GM19023 (cell line): ENCODE measurements at regions not wholly inside any gene's neighbourhood (a gene's known extent, or its start where the extent isn't known, plus 50 kb on each side); places are given as distances from the start of the nearest gene placed in this dataset.
"Not testable (repeated sequence)": the region's sequence is repeated elsewhere in the genome, so short reads cannot be mapped to it uniquely, and the experiment has no call there.

Source experiments
- ATAC-seq: cut with Tn5 transposase; IDR thresholded peaks from one replicate; pipeline ENCODE4 v1.9.1; 2021; ENCODE audit warnings: mild to moderate bottlenecking, moderate library complexity; ENCODE audit not compliant: unreplicated experiment

GRCh38 chr17:45554479-45554878 lies 64.0 kb upstream of the PLEKHM1 start:
- ATAC-seq = not testable (repeated sequence)

GRCh38 chr17:45558821-45559220 lies 68.3 kb upstream of the PLEKHM1 start:
- ATAC-seq = not testable (repeated sequence)

GRCh38 chr17:45562868-45563267 lies 72.3 kb upstream of the PLEKHM1 start:
- not testable (repeated sequence) for ATAC-seq

- ATAC-seq = not testable (repeated sequence)
Measured at GRCh38 chr17:45563283-45563682, 72.8 kb upstream of the PLEKHM1 start.

- ATAC-seq = not testable (repeated sequence)
Measured at GRCh38 chr17:45568275-45568674, 77.8 kb upstream of the PLEKHM1 start.

GRCh38 chr17:45573326-45573725 lies 82.8 kb upstream of the PLEKHM1 start:
- not testable (repeated sequence) for ATAC-seq

- ATAC-seq = no peak
Measured at GRCh38 chr17:45573924-45574770, 83.6 kb upstream of the PLEKHM1 start.

- no peak for ATAC-seq
Measured at GRCh38 chr17:45575126-45575885, 84.8 kb upstream of the PLEKHM1 start.

GRCh38 chr17:45576527-45577307 lies 86.2 kb upstream of the PLEKHM1 start:
- not testable (repeated sequence) for ATAC-seq

- ATAC-seq = no peak
Measured at GRCh38 chr17:45577571-45578279, 87.2 kb upstream of the PLEKHM1 start.

- no peak for ATAC-seq
Measured at GRCh38 chr17:45578516-45579455, 88.3 kb upstream of the PLEKHM1 start.

- no peak for ATAC-seq
Measured at GRCh38 chr17:45579529-45580495, 89.3 kb upstream of the PLEKHM1 start.

- ATAC-seq = no peak
Measured at GRCh38 chr17:45580924-45581323, 90.4 kb upstream of the PLEKHM1 start.

GRCh38 chr17:45581860-45582259 lies 91.3 kb upstream of the PLEKHM1 start:
- no peak for ATAC-seq

GRCh38 chr17:45584092-45585036 lies 93.8 kb upstream of the PLEKHM1 start:
- peak; percentile 68 for ATAC-seq

- ATAC-seq = peak; percentile 71
Measured at GRCh38 chr17:45585037-45585733, 94.7 kb upstream of the PLEKHM1 start.
